NAMALWA (cell line): ENCODE measurements at regions not wholly inside any gene's neighbourhood (a gene's known extent, or its start where the extent isn't known, plus 50 kb on each side); places are given as distances from the start of the nearest gene placed in this dataset.

Experiments used
- DNase-seq: peaks from one replicate; pipeline ENCODE4 v3.0.0-alpha.2; 2015; ENCODE audit warnings: low spot score

DNA sequence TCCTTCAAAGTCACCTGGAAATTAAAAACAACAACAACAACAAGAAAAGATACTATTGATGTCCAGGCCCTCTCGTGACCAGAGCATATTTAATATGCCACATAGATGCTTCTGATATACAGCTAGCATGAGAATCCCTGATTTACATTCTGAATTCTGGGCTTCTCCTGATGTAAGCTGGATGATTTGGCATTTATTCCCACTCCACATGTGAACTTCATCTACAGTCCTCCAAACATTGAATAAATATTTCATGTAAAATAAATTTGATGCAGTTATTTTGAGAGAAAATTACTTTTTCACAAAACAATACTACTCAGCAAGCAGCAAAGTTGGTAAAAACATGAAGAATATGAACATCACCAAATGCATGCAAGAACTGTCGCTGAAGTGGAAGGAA is 453.2 kb upstream of the SETBP1 start:
- no peak for DNase-seq

DNA sequence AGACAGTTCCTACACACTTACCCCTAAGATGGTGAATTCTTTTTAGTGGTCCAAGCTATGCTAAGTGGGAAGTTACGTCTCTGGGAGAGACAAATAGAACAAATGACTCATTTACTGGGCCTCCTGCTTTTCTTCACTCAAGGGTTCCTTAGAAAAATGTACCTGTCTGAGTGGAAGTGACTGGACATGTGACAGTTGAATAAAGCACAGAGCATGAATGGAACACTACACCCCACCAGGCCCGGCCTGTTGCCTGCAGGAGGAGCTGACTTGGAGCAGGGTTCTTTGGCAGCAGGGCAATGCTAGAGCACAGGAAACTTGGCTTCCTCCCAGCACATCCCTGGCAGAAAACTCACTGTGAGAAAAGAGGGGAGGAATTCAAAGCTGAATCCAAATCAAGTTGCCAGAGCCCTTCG is 451.0 kb upstream of the SETBP1 start:
- no peak for DNase-seq

DNA sequence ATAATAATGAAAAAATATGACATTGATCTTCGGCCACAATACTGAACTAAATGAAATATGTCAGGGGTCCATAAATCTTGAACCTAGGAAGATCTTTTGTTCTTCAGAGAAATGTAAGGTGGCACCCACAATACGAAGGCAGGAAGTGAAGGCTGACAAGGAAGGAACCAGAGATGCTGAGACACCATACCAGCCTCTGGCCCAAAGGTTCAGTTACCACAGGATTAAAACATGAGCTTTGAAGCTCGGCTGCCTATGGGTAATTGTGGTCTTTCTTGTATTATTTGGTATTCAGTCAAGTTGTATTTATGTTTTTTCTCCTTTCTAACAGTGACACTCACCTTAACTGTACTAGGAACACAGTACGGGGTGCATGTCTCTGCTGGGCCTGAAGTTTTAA is 448.8 kb upstream of the SETBP1 start:
- DNase-seq: no peak

DNA sequence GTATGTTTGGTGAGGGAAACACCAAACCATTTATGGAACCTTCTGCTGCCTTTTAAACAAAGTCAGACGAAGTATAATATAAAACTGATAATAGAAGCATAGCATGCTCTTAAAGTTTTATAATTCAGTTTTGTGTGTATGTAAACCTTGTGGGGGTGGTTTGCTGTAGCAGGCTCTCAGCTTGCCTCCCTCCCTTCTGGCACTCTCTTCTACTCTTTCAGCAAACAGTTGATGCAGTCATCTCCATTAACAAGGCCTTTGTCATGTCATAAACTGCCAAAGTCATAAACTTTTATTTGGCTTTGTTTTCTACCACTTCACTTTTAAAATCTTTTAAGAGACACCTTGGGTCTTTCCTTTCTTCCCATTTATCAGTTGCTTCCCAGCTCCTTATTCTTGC is 448.2 kb upstream of the SETBP1 start:
- DNase-seq: no peak

DNA sequence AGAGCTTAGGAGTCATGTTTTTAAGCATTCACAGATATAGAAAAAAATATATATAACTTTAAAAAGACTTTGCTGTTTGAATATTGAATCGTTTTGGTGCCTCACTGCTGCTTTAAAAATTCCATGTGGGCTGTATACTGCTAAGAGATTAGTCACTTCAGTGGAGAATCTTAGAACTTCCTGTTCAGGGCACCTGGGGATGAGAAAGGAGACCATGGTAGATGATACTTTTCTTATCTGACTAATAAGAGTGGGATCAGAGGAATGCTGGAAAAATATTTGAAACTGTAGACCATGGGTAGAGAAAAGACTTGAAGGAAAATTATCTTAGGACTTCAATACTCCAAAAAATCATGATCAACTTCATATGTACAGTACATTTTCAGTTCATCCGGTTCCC is 442.2 kb upstream of the SETBP1 start:
- DNase-seq: no peak

DNA sequence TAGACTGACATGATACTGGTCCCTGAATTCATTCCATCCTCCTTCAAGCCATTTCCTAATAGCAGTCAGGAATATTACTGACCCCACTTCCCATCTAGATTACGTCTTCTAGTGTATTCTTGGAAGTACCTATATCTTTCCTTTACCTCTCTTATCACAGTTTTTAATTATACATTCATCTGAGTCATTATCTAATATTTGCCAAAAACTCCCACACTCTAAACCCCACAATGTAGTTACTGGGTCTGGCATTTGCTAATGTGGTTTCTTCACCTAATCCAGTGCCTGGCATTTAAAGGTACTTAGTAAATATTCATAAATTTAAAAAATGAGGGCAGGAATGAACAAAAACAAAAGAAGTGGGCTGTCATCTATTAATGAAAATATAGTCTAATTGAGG is 441.8 kb upstream of the SETBP1 start:
- DNase-seq: no peak

DNA sequence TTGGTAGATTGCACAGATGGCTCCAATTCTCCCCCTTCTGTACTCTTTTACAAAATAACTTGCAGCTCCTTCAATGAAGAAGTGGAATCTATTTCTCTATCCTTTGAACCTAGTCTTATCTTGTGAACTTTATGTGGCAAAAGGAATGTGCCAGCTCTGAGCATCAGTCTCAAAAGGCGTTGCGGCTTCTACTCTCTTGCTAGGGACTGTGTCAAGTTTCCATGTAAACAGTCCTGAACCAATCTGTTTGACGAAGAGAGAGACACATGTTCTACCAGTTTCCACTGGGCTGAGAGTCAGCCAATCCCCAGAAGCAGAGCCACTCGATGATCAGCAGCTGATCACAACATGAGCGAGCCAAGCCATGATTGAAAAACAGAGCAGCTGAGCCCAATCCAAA is 439.7 kb upstream of the SETBP1 start:
- DNase-seq: no peak

DNA sequence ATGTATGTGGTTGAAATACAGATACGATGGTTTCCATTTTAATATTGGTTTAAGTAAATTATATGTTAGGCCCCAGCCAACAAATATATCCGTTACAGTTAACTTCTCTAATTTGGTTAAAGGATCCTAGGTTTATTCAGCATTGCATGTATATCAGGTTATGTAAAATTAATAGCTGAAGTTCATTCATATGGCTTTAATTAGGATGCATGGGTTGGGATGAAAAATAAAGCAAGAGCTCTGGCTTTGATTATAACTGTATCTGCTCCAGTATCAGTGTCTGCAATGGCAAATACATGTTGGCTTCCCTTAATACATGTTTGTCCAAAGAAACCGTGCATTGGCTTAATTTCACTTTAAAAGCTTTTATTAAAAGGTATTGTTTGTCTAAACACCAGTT is 435.7 kb upstream of the SETBP1 start:
- DNase-seq: no peak

DNA sequence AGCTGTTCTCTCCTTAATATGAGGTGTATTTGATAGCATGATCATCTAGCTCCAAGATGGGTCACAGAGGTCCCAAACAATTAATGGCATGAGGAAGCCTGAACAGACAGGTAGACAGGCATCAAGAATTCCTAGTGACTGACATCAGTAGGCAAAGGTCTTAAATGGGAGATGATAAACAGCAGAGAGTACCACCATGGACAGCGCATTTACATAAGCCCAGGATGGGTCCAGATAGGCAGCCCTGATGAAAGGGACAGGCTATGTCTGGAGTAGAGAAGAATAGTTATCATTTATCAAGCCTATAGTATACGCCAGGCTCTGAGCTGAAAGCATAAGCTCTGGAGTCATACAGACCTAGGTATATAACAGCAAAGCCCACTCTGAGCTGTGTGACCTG is 434.7 kb upstream of the SETBP1 start:
- no peak for DNase-seq

DNA sequence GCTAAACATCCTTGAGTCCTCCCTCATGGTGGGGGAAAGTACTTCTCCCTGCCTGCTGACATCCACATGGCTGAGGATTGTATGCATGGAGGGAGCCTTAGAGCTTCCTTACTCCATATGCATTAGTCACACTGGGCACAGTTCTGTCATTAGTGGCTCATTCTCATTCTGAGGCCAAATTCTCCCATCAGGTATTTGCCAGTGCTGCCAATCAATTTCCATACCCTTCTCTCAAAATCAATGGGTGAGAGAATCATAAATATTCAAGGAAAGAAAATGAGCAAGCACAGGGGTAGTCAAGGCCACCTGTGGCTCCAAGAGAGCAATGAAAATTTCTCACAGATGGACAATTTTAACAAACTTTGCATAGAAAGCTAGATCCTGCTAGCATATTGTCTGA is 422.6 kb upstream of the SETBP1 start:
- DNase-seq: no peak

DNA sequence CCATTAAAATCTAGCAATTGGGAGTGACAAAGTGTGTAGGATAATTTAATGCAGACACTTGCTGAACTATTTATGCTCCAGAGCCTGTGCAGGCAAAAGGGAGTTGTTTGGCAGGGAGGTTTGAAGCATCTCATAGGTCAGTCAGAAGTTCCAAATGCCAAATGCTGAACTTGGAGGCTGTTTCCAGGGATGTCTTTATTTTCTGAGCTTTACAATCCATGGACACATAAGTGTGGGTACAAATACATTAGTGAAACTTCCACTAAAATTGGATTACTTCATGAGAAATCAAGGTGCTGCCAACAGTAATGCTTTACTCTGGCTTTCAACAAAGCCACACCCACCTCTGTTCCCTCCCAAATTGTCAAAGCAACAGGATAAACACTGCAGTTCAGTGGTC is 422.1 kb upstream of the SETBP1 start:
- DNase-seq: no peak

DNA sequence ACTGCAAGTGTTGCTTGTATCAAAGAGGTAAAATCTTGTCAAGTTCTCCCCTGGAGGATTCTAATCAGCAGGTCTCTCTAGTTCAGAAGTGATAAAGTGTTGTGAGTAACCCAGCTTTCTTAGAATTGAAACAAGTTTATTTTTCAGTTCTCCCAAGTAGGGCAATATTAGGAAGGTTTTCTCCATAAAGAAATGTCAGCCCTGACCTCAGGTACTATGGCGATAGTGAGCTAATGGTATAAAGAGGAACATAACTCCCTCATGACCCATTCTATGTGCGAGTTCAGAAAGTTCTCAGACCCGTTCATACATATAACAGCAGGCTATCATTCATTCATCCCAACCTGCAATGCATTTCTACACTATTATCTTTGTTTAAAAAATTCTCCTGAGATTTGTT is 421.1 kb upstream of the SETBP1 start:
- no peak for DNase-seq

DNA sequence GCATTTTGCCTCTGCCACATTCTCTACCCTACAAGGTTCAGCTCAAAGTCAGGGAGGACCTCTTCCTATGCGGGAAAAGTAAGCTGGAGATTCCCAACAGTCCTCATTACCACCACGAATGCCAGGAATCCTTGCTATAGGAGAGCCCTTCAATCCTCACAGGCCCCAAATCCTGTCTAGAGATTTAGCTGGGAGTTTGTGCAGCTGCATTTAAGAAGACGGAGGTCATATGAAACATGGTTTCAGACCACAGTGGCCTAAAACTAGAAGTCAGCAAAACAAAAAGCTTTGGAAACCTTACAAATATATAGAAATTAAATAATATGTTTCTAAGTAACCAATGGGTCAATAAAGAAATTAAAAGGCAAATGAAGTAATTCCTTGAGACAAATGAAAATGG is 415.3 kb upstream of the SETBP1 start:
- DNase-seq: no peak

DNA sequence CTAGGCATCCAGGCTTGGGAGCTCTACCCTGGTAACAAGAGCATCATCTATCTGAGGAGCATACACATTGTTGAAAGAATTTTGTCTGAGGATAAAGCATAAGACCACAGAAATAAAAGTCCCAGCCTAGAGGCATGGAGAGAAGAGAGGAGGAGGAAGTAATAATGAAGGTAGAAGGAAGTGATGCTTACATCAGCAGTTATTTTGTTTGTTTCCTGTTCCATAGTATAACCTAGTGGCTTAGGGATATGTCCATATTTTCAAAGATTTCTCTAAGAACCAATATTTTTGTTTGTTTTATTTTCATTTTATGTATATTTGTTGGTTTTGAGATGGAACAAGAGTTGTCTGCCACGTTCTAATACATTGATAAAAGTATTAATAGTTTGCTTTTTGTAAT is 407.4 kb upstream of the SETBP1 start:
- DNase-seq: no peak

DNA sequence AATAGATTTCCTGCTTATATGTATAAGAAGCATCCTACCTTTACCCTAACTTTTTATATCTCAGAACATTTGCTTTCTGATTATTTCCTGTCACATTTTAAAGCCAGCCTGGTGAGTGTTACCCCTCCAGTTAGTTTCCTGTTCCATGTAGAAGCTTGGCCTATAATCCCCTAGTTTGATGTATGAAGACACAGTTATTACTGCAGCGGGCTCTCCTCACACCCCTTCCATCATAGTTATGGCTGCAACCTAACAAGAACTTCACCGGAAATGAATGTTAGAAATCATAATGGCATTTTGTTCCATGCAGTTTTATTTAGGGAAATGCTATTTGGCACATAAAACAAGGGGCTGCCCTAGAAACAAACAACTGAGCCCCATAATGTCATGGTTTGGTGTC is 400.2 kb upstream of the SETBP1 start:
- no peak for DNase-seq

DNA sequence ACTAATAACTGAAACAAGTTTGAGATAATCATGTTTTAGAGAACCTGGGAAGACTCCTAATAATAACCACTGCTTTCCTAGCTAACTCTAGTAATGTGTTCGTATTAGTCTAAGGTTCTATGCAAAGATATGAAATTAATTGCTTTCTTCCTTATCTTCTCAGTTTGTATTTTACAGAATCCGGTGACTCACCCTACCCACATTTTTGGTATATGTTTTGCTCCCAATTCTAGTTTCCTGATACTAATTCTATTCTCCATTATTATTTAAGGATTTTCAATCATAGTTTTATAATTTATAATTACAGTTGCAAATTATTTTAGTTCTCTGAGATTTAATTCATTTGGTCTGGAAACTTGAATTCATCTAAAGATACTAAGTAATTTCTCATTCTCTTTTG is 394.6 kb upstream of the SETBP1 start:
- no peak for DNase-seq

DNA sequence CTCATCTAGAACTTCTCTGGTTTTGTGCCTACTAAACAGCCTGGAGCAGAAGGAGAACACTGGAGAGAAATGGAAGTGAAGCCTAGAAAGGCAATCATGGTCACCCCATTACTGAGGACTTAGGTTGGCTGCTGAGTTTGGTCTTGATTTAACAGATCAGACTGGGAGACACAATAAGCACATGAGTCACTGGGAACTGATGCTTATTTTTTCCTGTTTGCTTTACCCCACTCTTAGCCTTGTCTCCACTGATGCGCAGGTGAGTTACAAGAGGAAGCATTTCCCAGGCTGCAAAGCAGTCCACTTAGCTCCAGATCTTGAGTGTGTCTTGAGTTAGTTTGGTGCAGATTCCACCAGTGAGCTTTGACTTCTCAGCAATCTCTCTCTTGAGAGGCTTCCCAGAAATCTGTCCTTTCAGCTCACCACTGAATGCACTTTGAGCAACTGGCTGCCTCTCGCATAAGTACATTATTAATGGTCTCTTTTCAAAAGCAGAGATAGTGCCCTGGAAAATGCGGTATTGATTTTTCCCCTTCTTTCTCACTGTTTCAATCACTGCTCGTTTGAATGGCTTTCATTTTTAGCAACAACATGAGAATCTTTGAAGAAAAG is 390.2 kb upstream of the SETBP1 start:
- no peak for DNase-seq

DNA sequence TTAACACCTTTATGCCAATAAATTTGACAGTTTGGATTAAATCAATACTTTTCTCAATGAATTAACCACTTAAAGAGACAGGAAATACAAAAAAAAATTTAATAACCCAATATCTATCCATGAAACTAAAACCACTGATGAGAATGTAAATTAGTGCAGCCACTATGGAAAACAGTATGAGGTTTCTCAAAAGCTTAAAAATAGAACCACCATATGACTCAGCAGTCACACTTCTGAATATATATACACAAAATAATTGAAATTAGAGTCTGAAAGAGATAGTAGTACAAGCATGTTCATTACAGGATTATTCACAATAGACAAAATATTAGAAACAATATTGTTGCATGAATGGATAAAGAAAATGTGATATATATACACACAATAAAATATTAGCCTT is 382.1 kb upstream of the SETBP1 start:
- no peak for DNase-seq

DNA sequence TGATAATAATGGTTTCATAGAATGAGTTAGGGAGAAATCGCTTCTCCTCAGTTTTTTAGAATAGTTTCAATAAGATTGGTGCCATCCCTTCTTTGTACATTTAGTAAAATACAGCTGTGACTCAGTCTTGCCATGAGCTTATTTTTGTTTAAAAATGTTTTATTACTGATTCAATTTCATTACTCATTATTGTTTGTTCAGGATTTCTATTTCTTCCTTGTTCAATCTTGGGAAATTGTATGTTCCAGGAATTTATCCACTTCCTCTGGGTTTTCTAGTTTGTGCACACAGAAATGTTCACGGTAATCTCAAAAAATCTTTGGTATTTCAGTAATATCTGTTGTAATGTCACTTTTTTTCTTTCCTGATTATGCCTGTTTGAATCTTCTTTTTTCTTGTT is 371.5 kb upstream of the SETBP1 start:
- DNase-seq: no peak

DNA sequence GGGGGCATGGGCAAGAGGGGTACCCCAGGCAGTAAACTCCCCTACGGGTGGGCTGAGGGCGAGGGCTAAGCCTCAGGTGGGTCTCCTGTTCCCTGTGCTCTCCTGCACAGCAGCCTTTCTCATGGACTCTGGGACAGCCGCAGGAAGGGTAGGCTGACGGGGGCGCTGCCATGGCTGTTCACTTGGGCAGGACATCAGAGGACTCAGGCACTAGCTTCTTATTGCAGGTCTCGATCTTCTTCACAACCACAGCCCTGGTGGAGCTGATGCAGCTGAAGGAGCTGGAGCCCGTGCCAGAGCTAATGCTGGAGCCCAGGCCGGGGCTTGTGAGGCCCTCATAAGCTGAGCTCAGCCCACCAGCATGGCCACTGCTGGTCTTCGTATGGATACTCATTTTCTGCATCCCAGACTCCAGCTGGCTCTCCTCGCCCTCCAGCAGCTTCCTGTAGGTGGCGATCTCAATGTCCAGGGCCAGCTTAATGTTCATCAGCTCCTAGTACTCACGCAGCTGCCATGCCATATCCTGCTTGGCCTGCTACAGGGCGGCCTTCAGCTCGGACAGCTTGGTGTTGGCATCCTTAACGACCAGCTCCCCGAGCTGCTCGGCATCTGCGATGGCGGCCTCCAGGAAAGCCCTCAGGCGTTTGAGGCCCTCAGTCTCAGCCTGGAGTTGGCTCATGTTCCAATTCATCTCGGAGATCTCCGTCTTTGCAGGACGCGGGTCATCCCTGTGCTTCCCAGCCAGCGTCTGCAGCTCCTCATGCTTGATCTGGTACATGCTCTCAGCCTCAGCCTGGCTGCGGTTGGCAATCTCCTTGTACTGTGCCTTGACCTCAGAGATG is 359.8 kb upstream of the SETBP1 start:
- DNase-seq: no peak

DNA sequence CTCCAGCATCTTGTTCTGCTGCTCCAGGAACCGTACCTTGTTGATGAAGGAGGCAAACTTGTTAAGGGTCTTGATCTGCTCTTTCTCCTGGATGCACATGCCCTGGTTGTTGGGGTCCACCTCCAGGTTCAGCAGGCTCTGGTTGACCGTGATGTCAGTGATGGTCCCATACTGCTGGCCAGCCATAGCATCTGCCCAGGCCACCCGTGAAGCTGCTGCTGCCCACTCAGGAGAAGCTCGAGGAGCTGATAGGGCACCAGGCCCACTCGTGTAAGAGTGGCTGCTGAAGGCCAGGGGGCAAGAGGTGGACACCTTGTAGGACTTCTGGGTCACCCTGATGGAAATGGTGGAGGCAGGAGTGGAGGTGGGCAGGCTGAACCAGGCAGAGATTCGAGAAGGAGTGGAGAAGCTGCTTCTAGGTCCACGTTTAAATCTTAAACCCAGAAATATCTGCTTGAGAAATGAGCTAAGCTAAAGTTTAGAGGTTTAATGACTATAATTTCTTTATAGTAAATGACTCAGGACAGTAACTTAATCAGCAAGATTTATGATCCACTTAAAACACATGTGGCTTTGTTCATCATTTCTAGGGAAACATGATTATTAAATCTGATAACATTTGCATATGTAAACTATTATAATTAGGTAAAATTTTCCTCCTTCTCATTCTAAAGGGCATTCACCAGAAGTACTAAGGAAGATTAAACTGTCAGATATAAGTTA is 358.7 kb upstream of the SETBP1 start:
- DNase-seq: no peak

DNA sequence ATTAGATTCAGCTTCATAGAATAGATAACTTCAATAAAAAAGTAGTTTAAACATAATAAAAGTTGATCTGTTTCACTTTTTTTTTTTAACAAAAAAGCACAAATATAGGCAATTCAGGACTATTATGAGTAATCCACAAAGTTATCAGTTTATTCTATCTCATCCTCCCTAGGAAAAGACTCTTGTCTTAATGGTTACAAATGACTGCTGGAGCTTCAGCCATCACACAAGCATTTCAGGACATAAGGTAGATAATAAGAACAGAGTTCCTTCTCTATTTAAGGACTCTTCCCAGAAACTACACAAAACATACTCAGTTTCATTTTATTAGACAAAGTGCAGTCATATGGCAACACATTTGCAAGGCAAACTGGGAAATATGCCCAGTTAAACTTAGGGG is 357.6 kb upstream of the SETBP1 start:
- no peak for DNase-seq

DNA sequence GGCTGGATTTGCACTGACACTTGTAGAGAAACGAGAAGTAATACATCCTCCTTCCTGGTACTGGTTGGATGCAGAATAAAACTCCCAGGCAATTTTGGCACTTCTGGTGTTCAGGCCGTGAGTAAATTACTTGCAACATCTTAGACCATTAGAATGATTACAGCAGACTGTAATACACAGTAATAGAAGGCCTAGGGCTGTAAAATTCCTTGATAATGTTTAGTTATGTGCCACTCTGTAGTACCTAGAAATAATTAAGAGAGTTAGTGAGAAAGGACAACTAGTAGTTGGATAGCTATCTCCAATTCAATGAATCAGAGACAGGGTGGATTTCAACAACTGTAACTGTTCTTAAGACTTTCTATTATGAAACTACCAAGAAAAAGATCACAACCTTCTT is 356.3 kb upstream of the SETBP1 start:
- DNase-seq: no peak
